Neural cell (in vitro differentiated cells): ENCODE measurements at regions not wholly inside any gene's neighbourhood (a gene's known extent, or its start where the extent isn't known, plus 50 kb on each side); places are given as distances from the start of the nearest gene placed in this dataset.
A peak's percentile ranks its signal among the peaks of the same experiment; 100 is the strongest.

ENCODE experiments used
- H2AFZ ChIP-seq: fragments of 200-600, 300-800 bp; sonication (generic), shearing (Covaris generic); 2 replicates; pipeline ENCODE4 v1.6.0; 2014; ENCODE audit warnings: low read depth, mild to moderate bottlenecking, antibody characterized with exemption, low read length, moderate library complexity
- H3F3A ChIP-seq: fragments of 200-600 bp; shearing (Covaris generic); 2 replicates; pipeline ENCODE4 v1.6.1; 2016; ENCODE audit warnings: mild to moderate bottlenecking, moderate library complexity, mixed read lengths, antibody characterized with exemption, low read length; ENCODE audit not compliant: insufficient read depth, poor library complexity, severe bottlenecking
- H3K27ac ChIP-seq: fragments of 200-600, 300-800 bp; sonication (generic), shearing (Covaris generic); 2 replicates; pipeline ENCODE4 v1.5.1; 2014; ENCODE audit warnings: mild to moderate bottlenecking, low read length, moderate library complexity
- H3K27me3 ChIP-seq: fragments of 300-800, 200-600 bp; sonication (generic), shearing (Covaris generic); 2 replicates; pipeline ENCODE4 v1.6.0; 2014; ENCODE audit warnings: mild to moderate bottlenecking, low read depth, low read length, moderate library complexity; ENCODE audit not compliant: insufficient read depth
- H3K36me3 ChIP-seq: fragments of 300-800, 200-600 bp; sonication (generic), shearing (Covaris generic); 2 replicates; pipeline ENCODE4 v1.5.1; 2014; ENCODE audit warnings: mild to moderate bottlenecking, antibody characterized with exemption, low read length, moderate library complexity; ENCODE audit not compliant: insufficient read depth
- H3K4me2 ChIP-seq: fragments of 300-800, 200-600 bp; sonication (generic), shearing (Covaris generic); 2 replicates; pipeline ENCODE4 v1.6.0; 2014; ENCODE audit warnings: mild to moderate bottlenecking, low read length
- H3K4me3 ChIP-seq: fragments of 300-800, 200-600 bp; sonication (generic), shearing (Covaris generic); 2 replicates; pipeline ENCODE4 v1.5.1; 2014; ENCODE audit warnings: mild to moderate bottlenecking, low read length, moderate library complexity
- H3K79me2 ChIP-seq: fragments of 200-600 bp; shearing (Covaris generic); replicated peaks from 2 replicates; pipeline ENCODE4 v1.6.0; 2014; ENCODE audit warnings: mild to moderate bottlenecking, low read length, moderate library complexity; ENCODE audit not compliant: insufficient read depth
- H3K9ac ChIP-seq: fragments of 300-800, 200-600 bp; sonication (generic), shearing (Covaris generic); 2 replicates; pipeline ENCODE4 v1.6.1; 2016; ENCODE audit warnings: mild to moderate bottlenecking, low read length, mixed read lengths
- H3K9me2 ChIP-seq: fragments of 200-600 bp; shearing (Covaris generic); 2 replicates; pipeline ENCODE4 v1.6.1; 2016; ENCODE audit warnings: mild to moderate bottlenecking, low read length, mixed read lengths; ENCODE audit not compliant: insufficient read depth
- H3K9me3 ChIP-seq: fragments of 200-600, 300-800 bp; sonication (generic), shearing (Covaris generic); 2 replicates; pipeline ENCODE4 v1.6.1; 2016; ENCODE audit warnings: mild to moderate bottlenecking, mixed run types, low read length, moderate library complexity, mixed read lengths
- H4K20me1 ChIP-seq: fragments of 200-600 bp; shearing (Covaris generic); 2 replicates; pipeline ENCODE4 v1.6.1; 2016; ENCODE audit warnings: mild to moderate bottlenecking, mixed run types; ENCODE audit not compliant: insufficient read depth
- EP300 ChIP-seq: fragments of 450-650 bp; conservative IDR thresholded peaks from 2 replicates; pipeline ENCODE4 v1.6.1; 2014; ENCODE audit warnings: antibody characterized with exemption, mild to moderate bottlenecking, moderate library complexity; ENCODE audit not compliant: poor library complexity, severe bottlenecking
- EZH2 ChIP-seq: fragments of 200-600, 300-800 bp; shearing (Covaris generic), sonication (generic); IDR thresholded peaks from 2 replicates; pipeline ENCODE4 v1.6.1; 2014; ENCODE audit warnings: antibody characterized with exemption, low read length, borderline replicate concordance, mild to moderate bottlenecking; ENCODE audit not compliant: insufficient read depth, poor library complexity, severe bottlenecking
- MXI1 ChIP-seq: fragments of 450-650 bp; conservative IDR thresholded peaks from 2 replicates; pipeline ENCODE4 v1.6.1; 2014; ENCODE audit warnings: antibody characterized with exemption, mild to moderate bottlenecking; ENCODE audit not compliant: poor library complexity, severe bottlenecking
- POLR2AphosphoS5 ChIP-seq: IDR thresholded peaks from 2 replicates; pipeline ENCODE4 v1.6.1; 2012
- RAD21 ChIP-seq: fragments of 450-650 bp; conservative IDR thresholded peaks from 2 replicates; pipeline ENCODE4 v1.6.1; 2014; ENCODE audit warnings: antibody characterized with exemption, mild to moderate bottlenecking, moderate library complexity
- SMC3 ChIP-seq: fragments of 450-650 bp; conservative IDR thresholded peaks from 2 replicates; pipeline ENCODE4 v1.6.1; 2014; ENCODE audit warnings: antibody characterized with exemption, mild to moderate bottlenecking, moderate library complexity; ENCODE audit not compliant: poor library complexity
- TAF1 ChIP-seq: IDR thresholded peaks from 2 replicates; pipeline ENCODE4 v1.6.1; 2012; ENCODE audit warnings: low read depth
- TF ChIP-seq, protein P1 (sequence below): IDR thresholded peaks from 2 replicates; pipeline ENCODE4 v1.6.1; 2012; ENCODE audit warnings: borderline replicate concordance
- TF ChIP-seq, protein P2 (sequence below): fragments of 450-650 bp; IDR thresholded peaks from 2 replicates; pipeline ENCODE4 v1.5.1; 2014; ENCODE audit warnings: antibody characterized with exemption, mild to moderate bottlenecking, moderate library complexity; ENCODE audit not compliant: poor library complexity, severe bottlenecking

DNA sequence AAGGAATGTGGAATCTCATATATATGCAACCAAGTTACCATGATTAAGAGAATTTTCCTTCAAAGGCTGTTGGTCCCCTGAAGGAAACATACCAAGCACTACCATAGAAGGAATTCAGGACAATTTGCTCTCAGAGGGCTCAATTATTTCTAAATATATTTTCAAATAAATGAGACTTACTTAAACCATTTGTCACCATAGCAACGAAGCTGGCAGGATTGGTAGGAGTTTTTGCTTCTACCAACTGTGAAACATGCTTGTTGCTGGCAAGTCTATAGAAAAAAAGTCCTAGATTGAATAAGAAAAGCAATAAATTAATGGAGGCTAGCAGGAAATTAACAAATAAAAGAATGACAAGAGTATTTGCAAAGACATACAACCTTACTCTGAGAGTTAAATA is 156.9 kb upstream of the NPSR1 start:
- peak overlapping the region; percentile 15 for H3K4me3 ChIP-seq
- peak overlapping the region; percentile 56 for H3K4me2 ChIP-seq
- TF ChIP-seq, protein P1, sequence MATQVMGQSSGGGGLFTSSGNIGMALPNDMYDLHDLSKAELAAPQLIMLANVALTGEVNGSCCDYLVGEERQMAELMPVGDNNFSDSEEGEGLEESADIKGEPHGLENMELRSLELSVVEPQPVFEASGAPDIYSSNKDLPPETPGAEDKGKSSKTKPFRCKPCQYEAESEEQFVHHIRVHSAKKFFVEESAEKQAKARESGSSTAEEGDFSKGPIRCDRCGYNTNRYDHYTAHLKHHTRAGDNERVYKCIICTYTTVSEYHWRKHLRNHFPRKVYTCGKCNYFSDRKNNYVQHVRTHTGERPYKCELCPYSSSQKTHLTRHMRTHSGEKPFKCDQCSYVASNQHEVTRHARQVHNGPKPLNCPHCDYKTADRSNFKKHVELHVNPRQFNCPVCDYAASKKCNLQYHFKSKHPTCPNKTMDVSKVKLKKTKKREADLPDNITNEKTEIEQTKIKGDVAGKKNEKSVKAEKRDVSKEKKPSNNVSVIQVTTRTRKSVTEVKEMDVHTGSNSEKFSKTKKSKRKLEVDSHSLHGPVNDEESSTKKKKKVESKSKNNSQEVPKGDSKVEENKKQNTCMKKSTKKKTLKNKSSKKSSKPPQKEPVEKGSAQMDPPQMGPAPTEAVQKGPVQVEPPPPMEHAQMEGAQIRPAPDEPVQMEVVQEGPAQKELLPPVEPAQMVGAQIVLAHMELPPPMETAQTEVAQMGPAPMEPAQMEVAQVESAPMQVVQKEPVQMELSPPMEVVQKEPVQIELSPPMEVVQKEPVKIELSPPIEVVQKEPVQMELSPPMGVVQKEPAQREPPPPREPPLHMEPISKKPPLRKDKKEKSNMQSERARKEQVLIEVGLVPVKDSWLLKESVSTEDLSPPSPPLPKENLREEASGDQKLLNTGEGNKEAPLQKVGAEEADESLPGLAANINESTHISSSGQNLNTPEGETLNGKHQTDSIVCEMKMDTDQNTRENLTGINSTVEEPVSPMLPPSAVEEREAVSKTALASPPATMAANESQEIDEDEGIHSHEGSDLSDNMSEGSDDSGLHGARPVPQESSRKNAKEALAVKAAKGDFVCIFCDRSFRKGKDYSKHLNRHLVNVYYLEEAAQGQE, result no peak
- no peak for TF ChIP-seq TAF1
- no peaks in the 10 kb centered on the region for H3K36me3 ChIP-seq
- H3K27me3 ChIP-seq, result no peaks in the 10 kb centered on the region
- H4K20me1 ChIP-seq, result no peaks in the 10 kb centered on the region
- H3K79me2 ChIP-seq, result no peaks in the 10 kb centered on the region
- H3F3A ChIP-seq, result no peaks in the 10 kb centered on the region
- peak overlapping the region; percentile 68 for H3K27ac ChIP-seq
- H3K9me3 ChIP-seq, result no peaks in the 10 kb centered on the region
- peak overlapping the region; percentile 2 for H3K9ac ChIP-seq
- H3K9me2 ChIP-seq, result no peaks in the 10 kb centered on the region
- no peak overlapping the region for H2AFZ ChIP-seq

DNA sequence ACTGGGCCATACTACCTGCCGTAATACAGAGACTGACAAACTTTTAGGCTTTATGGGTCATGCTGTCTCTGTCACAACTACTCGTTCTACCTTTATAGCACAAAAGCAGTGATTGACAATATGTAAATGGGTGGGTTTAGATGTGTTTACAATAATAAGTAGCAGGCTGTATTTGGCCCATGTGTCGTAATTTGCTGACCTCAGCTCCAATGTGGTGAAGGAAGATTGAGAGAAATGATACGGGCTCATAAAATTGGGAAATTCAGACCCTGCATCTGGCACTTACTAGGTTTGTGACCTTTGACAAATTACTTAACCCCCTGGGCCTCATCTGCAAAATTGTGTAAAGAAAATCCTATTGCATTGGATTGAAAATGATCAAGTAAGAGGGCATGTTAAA is 150.8 kb upstream of the NPSR1 start:
- no peak overlapping the region for H3K4me3 ChIP-seq
- H3K27ac ChIP-seq, result no peak overlapping the region
- H3K9me2 ChIP-seq, result no peaks in the 10 kb centered on the region
- no peak overlapping the region for H3K4me2 ChIP-seq
- H3F3A ChIP-seq, result no peaks in the 10 kb centered on the region
- no peak overlapping the region for H2AFZ ChIP-seq
- H3K79me2 ChIP-seq, result no peaks in the 10 kb centered on the region
- no peaks in the 10 kb centered on the region for H3K27me3 ChIP-seq
- H3K36me3 ChIP-seq, result no peaks in the 10 kb centered on the region
- H4K20me1 ChIP-seq, result no peaks in the 10 kb centered on the region
- H3K9ac ChIP-seq, result no peak overlapping the region
- no peaks in the 10 kb centered on the region for H3K9me3 ChIP-seq
- TF ChIP-seq MXI1, result no peak
- TF ChIP-seq POLR2AphosphoS5, result no peak
- TF ChIP-seq EZH2, result no peak
- no peak for TF ChIP-seq RAD21
- TF ChIP-seq, protein P2, sequence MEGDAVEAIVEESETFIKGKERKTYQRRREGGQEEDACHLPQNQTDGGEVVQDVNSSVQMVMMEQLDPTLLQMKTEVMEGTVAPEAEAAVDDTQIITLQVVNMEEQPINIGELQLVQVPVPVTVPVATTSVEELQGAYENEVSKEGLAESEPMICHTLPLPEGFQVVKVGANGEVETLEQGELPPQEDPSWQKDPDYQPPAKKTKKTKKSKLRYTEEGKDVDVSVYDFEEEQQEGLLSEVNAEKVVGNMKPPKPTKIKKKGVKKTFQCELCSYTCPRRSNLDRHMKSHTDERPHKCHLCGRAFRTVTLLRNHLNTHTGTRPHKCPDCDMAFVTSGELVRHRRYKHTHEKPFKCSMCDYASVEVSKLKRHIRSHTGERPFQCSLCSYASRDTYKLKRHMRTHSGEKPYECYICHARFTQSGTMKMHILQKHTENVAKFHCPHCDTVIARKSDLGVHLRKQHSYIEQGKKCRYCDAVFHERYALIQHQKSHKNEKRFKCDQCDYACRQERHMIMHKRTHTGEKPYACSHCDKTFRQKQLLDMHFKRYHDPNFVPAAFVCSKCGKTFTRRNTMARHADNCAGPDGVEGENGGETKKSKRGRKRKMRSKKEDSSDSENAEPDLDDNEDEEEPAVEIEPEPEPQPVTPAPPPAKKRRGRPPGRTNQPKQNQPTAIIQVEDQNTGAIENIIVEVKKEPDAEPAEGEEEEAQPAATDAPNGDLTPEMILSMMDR, result no peak
- TF ChIP-seq SMC3, result no peak
- no peak for TF ChIP-seq TAF1
- no peak for TF ChIP-seq EP300
- TF ChIP-seq, protein P1, result no peak
